CD4-positive, alpha-beta T cell treated with Interferon gamma for 1 hour (primary cell): ENCODE measurements at regions not wholly inside any gene's neighbourhood (a gene's known extent, or its start where the extent isn't known, plus 50 kb on each side); places are given as distances from the start of the nearest gene placed in this dataset.
A peak's percentile ranks its signal among the peaks of the same experiment; 100 is the strongest.
"Not testable (repeated sequence)": the region's sequence is repeated elsewhere in the genome, so short reads cannot be mapped to it uniquely, and the experiment has no call there.

Experiments used
- DNase-seq: peaks from one replicate; pipeline ENCODE4 v3.0.0-alpha.2; 2020

DNA sequence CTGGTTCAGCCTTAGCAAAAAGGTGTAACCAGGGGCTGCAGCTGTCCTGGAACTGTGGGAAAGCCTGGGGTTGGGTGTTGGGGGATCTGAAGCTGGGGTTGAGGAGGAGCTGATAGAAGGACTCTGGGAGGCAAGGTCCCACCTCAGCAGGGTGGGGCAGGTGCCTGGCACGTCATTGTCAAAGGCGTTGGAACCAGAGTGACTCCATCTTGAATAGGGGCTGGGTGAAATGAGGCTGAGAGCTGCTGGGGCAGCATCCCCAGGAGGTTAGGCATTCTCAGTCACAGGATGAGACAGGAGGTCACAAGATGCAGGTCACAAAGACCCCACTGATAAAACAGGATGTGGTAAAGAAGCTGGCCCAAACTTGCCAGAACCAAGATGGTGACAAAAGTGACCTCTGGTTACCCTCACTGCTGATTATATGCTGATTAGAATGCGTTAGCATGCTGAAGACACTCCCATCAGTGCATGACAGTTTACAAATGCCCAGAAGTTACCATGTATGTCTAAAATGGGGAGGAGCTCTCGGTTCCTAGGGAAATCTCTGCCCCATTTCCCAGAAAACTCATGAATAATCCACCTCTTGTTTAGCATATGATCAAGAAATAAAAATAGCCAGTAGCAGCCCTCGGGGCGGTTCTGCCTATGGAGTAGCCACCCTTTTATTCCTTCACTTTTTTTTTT lies 85.4 kb downstream of the IER5 start:
- DNase-seq, result no peak

DNA sequence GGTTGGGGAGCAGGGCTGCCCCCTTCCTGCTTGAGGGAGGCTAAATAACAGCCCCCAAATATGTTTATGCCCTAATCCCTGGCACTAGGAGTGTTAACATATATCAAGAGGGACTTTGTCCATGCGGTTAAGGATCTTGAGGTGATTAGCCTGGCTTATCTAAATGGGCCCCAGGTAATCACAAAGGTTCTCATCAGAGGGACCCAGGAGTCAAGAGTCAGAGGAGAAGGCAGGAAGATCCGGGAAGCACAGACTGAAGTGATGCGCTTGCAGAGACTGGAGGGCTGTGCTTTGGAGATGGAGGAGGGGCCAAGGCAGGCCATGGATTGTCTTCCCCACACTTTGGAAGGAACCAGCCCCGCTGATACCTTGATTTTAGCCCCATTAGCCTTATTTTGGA lies 86.4 kb downstream of the IER5 start:
- DNase-seq, result no peak

DNA sequence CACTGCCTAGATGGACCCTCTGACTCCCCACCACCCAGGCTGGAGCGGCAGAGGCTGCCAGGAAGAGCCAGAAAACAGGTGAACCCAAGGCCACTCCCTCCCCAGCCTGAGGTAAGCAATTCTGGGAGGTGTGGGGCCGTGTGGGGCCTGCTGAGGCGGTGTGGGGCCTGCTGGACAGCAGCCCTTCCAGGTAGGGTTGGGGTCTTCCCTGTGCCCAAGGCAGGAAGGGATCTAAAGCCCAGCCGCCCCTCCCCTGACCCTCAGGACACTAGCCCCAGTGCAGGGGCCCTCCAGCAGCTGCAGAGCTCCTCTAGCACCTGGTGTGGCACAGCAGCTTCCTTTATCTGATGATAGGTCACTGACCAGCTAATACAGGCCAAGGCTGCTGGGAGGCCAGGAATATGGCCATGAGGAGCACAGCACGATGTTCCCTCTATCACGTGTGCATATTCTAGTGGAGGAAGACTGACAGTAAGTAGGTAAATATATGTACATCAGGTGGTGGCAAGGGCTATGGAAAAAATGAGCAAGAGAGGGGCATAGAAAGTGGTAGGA lies 86.9 kb downstream of the IER5 start:
- no peak for DNase-seq

DNA sequence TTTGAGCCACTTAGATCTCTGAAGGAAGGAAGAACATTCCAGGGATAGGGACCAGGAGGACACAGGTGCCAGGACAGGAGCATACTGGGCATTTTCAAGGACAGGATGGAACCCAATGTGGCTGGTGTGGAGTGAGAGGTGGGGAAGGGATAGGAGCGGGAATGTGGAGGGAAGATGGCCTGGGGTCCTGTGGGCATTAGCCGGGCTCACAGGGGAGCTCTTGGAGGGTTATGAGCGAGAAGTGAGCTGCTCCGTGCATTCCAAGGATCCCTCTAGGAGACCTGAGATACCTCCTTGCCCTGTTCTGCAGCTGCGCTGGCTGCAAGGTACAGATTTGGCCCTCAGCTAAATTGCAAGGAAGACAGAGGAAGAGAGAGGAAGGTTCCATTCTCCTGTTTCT lies 87.5 kb downstream of the IER5 start:
- no peak for DNase-seq

DNA sequence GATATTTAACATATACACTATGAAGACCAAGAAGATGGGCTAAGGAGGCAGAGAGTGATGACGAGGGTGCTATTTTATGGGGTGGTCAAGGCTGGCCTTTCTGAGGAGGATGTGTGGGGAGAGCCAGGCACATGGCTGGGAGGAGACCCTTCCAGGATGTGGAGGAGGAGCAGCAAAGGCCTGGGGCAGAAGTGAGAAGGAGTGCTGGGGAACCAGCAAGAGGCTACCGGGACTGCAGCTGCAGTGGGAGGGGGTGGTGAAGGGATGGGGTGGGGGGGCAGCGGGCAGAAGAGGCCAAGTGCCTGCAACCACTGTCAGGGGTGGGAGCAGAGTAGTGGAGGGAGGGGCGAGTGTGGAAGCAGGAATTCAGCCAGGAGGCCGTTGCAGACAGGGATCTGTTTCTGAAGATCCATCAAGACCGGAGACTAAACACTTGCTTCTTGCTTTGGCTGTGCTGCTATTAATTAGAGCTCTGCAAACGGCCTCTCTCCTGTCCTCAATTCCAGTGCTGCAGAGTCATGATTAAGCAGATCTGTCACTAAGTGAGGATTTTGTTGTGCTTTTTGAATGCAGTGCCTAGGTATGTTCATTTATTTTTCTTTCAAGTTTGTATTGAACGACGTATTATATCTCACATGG lies 89.9 kb downstream of the IER5 start:
- no peak for DNase-seq

DNA sequence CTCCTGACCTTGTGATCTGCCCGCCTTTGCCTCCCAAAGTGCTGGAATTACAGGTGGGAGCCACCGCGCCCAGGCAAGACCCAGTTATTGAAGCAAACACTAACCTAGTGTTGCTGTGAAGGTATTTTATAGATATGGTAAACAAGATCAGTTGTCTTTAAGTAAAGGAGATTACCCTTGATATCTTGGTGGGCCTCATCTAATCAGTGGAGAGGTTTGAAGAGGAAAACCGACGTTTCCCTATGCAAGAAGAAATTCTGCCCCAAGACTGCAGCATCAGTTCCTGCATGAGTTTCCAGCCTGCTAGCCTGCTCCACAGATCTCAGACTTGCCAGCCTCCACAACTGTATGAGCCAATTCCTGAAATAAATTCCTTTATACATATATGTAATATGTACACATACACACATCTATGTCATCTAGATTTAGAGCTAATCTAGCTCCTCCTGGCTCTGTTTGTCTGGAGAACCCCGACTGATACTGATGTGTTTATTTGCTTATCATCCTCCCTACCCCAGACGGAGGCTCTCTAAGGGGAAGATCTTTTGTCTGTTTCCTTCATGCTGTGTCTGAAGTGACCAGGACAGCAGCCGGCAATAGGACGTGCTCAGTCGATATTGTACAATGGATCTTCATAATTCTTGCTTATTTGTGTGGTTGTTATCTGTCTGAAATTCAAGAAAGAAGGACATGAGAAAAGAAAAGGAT lies 90.9 kb downstream of the IER5 start:
- no peak for DNase-seq

DNA sequence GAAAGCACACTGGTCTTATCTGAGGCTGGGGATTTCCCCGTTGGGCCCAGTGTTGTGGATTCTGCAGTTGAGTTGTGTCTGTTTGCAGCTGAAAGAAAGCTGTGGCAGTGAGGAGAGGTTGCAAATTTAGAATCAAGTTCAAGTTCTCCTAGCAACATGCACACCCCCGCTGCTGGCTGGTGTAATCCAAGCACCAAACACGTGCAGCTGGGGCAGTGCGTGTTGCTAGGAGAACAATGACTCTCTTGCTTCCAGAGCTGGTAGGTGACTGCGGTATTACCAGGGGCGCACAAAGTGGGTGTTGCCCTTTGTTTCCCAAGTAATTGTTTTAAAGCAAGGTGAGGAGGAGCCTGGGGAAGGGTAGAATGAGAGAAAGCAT lies 91.5 kb downstream of the IER5 start:
- DNase-seq, result peak; percentile 19

DNA sequence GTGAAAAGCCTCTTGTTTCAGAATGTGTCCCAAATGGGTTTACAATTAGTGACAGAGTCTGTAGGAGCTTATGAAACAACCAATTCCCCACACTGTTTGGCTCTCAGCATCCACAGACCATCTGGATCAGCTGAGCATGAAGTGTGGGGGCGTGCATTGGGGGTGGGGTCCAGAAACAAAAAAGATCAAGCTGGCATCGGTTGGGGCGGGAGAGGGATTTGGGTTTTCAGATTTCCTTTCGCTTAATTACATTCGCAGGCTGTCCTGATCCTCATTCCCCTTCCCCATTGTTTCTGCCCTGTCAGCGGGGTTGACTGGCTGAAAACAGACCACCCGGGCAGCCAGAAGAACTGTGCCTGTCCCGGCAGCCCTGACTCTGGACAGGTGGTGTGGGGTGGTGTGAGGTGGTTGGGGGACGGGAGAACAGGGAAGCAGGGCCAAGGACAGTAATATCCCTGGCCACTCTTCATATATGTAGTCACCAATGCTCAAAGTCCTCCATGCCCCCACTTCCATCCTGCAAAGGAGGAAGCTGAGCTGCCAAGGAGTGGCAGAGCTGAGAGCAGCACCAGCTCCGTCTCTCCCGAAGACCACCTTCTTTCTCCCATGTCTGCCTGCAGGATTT lies 92.0 kb downstream of the IER5 start:
- no peak for DNase-seq

DNA sequence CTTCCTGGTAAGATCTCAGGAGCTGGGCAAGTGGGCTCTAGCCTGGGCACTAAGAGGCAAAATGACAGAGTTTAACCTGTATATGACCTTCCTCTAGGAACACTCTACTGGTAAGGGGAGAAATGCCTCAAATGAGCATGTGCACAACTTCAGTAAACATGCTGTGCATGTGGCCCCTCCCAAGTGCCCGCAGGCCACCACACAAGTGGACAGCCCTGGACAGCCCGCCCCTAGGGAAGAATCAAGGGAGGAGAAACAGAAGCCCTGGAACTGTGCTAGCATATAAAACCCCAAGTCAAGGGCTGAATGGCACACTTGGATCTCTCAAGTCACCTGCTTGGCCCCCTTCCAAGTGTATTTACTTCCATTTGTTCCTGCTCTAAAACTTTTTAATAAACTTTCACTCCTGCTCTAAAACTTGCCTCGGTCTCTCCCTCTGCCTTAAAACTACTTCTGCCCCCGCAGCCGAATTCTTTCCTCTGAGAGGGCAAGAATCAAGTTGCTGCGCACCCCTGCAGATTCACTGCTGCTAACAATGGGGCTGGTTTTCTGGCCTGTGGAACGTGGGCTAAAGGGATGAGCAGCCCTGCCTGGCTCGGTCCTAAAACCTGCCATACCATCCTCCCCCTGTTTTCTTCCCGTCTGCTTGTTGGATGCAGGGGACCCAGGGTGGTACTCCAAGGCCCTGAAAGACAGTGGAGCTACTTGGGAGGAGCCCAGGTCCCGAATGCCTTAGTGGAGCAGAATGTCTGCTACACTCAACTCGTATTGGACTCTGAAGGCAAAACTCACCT lies 93.5 kb downstream of the IER5 start:
- no peak for DNase-seq

DNA sequence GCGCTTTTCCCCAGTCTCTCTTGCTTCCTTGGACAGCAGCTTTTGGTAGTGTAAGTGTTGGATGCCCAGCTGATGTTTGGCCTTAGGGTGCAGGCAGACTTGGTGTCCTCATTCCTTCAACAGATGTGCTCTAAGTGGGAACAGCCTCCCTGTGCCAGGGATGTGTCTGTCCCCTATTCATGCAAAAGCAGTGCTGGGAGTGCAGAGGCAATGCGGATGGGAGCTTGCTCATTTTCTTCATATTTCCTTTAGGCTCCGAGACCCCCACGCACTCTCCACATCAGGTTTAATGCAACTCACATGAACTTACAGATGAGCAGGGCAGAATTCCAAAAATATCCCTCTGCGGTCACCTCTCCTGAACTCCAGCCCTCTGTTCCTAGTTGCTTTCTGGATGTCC lies 96.1 kb downstream of the IER5 start:
- DNase-seq, result no peak

DNA sequence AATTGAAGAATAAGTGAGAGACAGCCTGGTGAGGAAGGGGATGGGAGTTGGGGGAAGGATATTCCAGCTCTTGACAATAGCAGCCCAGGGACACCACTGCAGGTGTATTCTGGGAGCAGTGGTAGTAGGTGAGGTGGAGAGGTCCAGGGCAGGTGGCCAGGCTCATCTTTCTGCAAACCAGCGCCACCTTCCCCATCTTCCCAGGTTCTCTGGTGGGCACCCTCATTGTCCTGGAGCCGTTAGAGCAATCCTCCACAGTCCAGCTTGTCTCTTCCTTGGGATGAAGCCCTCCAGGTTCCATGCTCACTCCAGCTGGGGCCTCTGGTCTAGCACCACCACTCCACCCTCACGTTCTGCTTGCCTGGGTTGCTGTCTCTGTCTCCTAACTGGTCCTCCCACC lies 97.0 kb downstream of the IER5 start:
- DNase-seq, result no peak

DNA sequence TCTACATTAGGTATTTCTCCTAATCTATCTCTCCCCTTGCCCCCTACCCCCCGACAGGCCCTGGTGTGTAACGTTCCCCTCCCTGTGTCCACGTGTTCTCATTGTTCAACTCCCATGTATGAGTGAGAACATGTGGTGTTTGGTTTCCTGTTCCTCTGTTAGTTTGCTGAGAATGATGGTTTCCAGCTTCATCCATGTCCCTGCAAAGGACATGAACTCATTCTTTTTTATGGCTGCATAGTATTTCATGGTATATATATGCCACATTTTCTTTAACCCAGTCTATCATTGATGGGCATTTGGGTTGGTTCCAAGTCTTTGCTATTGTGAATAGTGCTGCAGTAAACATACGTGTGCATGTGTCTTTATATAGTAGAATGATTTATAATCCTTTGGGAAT lies 97.6 kb downstream of the IER5 start:
- not testable (repeated sequence) for DNase-seq

DNA sequence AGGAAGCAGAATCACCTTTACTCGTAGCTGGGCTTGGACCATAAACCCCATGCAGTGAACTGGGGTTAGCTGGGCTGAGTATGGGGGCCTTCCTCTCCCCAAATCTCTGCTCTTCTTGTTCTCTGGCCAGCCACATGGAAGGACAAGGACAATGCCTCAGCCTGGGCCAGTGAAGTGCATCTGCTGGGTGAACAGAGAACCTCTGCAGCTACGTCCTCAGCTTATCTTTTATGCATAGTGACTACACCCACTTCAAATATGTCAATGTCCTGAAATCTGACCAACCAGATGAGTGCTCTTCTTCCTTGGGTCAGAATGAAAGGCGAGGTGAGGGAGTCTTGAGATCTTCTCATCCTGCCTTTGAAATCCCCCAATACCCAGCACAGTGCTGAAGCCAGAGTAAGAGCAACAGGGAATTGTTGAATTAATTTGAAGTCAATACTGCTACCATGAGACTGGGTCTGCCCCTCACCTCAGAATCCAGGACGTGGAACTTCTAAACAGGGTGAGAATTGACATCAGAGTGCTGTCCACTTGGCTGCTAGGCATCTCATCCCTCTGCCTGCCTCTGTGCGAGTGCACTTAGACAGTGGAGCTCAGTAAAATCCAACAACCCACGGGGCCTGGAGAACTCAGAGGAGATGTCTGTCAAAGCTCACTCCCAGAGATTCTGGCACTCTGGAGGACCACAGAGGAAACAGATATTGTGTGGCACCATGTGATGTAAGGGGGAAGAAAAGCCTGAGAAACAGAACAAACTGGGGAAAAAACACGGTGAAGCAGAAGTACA lies 99.0 kb downstream of the IER5 start:
- no peak for DNase-seq

DNA sequence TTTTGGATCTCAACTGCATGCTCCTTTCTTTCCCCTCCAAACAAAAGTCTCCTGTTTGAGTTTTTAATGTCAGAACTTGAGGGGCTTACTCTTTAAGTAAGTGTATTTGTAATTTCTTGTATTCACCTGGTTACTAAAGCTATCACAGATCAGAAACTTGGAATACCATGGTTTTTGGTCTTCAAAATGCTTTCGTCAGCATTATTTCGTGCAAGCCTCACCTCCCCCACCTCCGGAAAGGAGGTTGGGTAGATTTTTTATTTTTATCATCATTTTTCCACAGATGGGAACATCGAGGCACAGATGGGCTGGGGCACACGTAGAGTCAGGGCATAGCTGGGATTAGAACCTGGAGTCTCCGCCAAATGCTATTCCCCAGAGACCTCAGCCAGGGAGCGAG lies 100.7 kb downstream of the IER5 start:
- DNase-seq, result no peak

DNA sequence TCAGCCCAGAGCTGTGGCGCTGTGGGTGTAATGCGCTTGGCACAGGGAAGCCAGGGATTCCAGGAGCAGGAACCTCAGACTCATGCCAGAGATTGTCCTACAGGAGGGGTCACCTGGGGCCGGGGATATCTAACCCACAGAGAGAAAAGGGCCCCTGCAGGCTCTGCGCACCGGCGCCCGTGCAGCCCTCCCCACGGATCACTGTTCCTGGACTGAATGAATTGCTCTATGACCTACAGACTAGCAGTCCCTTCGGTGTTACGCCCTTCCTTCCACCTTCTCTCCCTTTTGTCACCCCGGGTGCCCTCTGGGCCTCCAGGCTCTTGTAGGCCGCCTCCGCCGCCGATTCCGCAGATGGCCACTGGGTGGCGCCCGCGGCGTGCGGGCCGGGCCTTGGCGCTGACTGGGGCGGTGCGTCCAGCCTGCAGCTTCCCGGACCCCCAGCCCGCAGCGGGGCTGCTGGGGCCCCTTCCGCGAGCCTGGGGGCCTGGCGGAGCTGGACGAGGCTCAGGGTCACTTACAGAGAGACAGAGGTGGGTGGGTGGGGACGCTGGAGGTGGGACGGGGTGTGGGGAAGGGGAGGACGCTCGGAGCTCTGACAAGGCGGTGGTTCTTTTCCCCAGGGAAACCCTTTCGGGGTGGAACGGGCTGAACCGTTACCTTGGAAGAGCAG lies 101.3 kb downstream of the IER5 start:
- DNase-seq, result peak; percentile 62

DNA sequence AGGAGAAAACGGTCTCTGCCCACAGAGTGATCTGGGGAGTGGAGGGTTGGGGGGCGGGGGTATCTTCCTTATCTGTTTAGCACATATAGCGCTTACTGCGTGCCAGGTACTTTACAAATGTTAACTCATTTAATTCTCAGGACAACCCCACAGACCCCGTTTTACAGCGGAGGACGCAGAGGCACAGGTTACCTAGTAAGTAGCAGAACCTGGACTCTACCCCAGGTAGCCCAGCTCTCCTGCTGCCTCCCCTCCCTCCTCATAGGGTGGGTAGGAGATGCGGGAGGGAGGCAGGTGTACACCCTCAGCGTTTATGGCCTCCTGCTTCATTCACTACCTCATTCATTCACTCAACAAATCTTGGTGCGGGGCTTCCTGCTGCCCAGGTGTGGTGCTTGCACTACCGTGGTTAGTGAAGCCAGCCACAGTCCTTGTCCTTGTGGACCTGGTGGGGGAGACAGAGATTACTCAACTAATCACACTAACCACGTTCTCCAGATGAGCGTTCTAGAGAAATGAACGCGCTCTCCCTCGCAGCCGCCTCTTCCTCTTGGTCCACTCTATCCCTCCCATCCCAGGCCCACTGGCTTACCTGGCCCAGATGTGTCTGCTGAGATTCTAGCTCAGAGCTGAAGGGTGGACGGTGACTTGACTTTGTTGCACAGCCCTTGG lies 102.0 kb downstream of the IER5 start:
- no peak for DNase-seq

DNA sequence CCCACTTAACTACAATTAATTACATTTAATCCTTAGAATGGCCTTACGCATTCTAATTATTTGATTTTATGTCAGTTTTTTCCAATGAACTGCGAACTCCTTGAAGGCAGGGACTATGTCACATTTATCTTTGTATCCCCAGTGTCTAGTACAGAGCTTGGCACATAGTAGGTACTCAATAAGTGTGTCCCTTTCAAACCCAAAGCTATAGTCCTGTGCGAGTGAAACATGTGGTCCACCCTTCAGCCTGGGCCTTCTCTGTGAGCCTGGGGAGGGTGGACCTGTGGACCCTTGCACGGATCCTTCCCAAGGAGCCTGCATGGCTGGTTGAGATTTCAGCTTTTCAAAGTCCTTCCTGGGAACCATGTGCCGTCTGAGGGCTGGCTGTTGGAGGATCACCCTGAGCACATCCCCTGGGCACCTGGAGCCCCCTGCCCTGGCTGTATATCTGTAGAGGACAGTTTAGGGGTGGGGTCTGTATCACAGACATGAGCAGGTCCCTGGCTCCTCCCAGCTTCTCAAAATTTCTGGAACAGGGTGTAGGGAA lies 103.1 kb downstream of the IER5 start:
- no peak for DNase-seq

DNA sequence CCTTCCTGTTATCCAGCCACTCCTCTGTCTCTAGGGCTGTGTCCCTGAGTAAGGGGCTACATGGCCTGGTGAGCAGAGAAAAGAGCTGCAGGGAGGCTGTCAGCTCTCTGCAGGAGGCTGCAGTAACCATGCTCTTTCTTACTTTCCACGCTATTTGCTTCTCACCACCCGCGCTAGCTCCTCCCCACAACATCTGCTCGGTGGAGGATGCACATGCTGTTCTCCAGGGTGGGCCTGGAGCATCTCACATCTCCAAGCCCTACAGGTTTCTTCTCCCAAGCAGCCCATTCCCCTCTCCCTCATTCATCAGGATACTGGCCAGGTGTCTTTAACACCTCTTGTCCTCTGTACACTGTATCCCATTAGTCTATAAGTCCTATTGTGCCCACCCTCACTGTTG lies 103.8 kb downstream of the IER5 start:
- DNase-seq, result no peak

DNA sequence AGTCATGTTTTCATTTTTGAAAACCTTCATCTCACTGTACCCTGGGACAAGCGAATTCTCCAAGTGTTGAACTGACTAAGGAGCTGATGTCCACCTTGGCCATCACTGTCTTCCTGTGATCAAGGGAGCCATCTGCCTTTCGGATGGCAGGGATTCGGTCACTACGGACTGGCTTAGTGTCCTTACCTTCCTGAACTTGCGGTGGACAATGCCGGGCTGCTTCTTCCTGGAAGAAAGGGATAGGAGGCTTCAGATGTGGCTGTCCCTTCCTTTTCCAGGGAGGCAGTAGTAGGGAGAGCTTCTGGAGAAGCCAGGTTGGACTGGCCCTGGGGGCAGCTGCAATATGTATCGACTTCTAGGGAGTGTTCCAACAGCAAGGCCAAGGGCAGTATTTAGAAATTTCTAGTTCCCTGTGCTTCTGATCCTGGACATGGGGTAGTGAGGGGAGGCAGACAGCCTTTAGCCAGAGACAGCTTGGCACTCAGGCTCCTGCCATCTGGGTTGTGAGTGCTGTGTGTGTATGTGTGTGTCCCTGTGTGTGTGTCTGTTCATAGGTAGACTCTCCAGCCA lies 114.6 kb downstream of the IER5 start:
- no peak for DNase-seq

DNA sequence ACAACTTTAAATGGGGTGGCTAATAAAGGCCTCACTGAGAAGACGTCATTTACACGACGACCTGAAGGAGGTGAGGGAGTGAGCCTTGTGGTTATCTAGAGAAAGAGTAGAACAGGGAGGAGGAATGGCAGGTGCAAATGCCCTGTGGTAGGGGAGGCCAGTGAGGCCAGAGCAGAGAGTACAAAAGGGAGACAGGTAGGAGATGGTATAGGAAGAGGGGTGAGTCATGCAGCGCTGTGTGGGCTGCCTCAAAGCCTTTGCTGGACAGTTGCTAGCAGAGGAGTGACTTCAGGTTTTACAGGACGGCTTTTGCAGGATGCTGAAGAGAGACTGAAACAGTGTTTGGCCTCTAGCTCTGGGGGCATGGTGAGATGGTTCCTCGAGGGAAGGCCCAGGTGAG lies 116.0 kb downstream of the IER5 start:
- DNase-seq, result no peak
